HG02763 (cell line): ENCODE measurements at regions not wholly inside any gene's neighbourhood (a gene's known extent, or its start where the extent isn't known, plus 50 kb on each side); places are given as distances from the start of the nearest gene placed in this dataset.
A peak's percentile ranks its signal among the peaks of the same experiment; 100 is the strongest.
"Not testable (repeated sequence)": the region's sequence is repeated elsewhere in the genome, so short reads cannot be mapped to it uniquely, and the experiment has no call there.

Source experiments
- ATAC-seq: cut with Tn5 transposase; IDR thresholded peaks from one replicate; pipeline ENCODE4 v1.9.1; 2021; ENCODE audit warnings: mild to moderate bottlenecking, moderate library complexity; ENCODE audit not compliant: unreplicated experiment

DNA sequence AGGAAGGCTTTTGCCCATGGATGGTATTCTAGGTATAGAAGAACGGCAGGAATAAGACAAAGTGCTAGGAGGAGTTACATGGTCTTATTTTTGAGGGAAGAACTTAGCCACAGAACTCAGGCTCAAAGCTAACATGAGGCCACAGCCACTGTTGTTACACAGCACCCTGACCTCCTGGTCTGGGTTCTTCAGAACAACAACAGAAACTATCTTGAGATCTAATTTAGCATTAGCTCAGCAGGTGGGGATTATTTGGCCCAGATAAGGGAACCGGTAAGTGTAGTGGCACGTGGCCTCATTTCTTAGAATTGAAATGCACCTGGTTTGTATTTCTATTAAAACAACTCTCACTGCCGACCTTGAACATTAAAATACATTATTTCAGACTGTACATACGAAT, 1168.7 kb upstream of the SEMA6A start:
- no peak for ATAC-seq

DNA sequence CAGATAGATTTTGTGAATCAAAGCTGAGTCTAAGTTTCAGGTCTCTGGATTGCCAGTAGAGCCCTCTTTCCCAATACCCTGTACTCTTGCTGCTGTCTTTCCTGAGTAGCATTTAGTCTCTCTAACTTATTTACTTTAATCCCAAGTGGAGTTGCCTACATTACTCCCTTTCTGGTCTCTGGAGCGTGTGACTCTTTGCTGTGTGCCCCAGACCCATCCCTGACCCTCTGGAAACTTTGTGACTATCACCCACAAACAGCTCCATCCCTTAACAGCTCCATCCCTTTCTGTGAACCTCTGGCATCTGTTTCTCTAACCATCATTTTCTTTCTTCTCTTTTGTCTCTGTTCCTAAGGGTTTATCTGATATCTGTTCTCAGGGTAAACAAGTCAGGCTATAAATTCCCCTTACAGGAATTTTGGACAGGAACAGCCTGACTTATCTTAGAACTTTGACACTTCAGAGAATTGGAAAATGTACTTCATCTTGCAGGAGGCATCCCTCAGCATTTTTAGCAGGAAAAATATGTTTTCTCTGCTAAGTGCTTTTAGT, 1167.1 kb upstream of the SEMA6A start:
- ATAC-seq: no peak

DNA sequence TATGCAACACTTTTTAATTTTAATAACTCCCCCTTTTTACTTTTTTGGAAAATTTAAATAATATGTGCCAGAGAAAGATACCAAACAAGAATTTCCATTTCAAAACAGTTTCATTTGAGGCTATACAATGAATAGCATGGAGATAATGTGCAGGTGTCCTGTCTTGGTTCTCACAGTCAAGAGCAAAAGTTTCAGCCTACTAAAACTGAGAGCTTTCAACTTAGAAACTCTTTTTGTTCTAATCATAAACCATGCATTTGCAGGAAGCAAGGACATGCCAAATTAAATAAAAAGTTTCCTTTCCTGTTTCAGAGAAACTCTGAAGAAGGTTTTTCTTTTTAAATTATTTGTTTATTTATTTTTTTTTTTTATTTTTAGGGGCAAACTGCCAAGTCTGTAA, 1165.6 kb upstream of the SEMA6A start:
- ATAC-seq: no peak

DNA sequence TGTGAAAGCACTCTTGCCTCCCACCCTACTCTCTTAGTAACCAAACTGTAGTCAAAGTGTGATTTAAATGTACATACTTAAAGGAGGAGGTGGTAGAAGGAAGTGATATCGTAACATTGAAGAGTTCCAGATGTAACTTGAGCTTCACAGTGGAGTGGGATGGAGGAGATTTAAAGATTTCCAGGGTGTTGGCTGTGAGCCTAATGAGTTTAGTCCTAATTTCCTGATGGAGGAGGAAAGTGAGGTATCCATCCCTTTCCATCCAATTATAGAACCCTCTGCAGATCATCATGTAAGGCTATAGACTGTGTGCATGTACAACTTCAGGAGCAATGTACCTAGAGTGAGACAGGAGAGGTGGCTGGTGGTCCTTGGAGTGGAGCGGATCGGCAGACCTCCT, 1163.9 kb upstream of the SEMA6A start:
- no peak for ATAC-seq

DNA sequence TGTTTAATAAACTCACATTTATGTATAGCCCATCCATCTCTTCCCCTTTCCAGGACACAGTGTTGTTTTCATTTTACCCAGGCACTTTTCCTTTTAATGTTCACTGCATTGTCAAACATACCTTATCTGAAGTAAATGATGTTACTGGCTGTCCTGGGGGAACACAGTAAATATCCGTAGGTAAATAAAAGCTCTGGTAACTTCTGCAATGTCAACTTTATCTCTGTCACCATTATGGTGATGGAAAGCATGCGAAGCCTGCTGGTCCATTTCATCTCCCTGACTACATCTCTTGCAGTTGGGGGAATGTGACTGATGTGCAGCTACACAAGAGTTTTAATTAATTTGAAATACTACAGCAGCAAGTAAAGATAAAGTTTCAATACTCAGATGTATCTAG, 1162.1 kb upstream of the SEMA6A start:
- ATAC-seq: no peak

DNA sequence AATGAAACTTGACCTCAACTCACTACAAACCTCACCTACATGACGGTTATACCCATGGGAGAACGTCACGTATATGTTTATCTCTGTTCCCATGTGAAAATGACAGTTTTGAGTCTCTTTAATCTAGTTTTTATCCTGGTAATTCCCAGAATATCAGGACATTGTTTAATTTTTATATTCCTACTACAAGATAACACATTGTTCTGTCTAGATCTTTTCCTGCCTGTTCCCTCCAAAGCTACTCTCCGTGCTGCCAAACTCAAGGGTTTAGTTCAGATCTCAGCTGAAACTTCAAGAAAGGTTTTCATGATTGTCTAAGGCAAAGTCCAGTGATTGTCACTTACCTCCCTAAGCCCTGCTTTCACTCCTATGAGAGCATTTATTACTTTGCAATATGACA, 1159.4 kb upstream of the SEMA6A start:
- no peak for ATAC-seq

DNA sequence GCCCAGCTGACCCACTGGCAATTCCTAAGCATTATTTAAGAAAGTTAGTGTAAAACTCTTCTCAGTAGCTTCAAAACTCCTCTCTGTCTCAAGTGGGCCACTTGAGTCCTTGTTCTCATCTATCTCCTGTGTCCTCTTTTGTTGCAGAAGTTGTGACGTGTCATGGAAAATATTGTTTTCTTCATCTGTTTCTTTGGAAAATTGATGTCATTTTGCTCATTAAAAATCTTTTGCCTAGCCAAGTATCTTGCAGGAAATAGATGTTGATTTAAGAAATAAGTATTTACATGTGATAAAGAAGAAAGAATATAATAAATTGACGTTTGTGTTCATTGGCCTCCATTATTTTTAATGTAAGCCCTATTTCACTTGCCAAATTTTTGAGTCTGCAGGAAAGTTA, 1158.4 kb upstream of the SEMA6A start:
- ATAC-seq: no peak

DNA sequence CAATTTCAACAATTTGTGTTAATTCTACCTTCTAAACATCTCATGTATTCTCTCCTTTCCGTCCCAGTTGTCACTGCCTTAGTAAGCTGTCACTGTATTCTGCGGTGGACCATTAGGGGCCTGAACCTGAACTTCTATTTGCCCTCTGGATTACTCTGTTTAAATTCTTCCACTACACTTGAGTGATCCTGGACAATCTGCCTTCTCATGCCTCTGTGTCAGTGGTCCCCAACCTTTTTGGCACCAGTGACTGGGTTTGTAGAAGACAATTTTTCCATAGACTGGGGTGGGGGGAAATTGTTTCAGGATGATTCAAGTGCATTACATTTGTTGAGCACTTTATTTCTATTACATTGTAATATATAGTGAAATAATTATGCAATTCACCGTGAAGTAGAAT, 1157.6 kb upstream of the SEMA6A start:
- ATAC-seq: no peak

DNA sequence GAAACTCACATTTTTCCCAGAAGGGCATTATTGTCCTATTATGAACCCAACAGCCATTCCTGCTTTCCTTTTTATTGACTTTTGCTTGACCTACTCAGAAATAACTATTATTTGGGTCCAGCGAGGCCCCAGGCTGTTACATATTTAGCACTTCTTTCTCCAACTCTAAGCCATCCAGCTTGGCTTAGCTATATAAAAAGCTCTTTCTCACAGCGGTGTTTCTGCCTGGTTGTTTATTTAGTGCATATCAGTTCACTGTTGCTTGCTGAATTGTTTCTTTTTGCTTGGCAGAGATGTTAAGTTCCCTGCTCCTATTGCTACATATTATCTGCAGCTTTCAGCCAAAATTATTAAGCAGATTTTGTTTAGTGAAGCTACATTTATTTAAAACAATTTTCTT, 1156.8 kb upstream of the SEMA6A start:
- no peak for ATAC-seq

DNA sequence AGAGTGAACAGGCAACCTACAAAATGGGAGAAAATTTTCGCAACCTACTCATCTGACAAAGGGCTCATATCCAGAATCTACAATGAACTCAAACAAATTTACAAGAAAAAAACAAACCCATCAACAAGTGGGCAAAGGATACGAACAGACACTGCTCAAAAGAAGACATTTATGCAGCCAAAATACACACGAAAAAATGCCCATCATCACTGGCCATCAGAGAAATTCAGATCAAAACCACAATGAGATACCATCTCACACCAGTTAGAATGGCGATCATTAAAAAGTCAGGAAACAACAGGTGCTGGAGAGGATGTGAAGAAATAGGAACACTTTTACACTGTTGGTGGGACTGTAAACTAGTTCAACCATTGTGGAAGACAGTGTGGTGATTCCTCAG, 1146.2 kb upstream of the SEMA6A start:
- ATAC-seq: not testable (repeated sequence)

DNA sequence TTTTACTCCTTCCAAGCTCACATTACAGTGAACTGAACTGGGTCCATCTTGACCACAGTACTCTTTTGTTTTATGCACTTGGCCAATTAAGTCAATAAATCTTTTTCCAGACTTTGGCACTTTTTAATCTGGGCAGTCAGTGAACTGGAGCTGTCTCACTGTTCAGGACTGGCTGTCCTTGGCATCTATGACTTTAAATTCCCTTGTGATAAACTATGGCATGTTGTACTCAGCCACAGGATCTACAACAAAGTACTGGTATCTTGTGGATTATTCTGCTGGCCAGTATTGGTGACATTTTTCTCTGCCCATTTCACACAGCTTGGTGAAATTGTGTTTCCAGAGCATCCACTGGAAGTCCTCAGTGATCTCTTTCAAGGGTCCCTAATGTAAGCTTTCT, 1144.8 kb upstream of the SEMA6A start:
- ATAC-seq: no peak

DNA sequence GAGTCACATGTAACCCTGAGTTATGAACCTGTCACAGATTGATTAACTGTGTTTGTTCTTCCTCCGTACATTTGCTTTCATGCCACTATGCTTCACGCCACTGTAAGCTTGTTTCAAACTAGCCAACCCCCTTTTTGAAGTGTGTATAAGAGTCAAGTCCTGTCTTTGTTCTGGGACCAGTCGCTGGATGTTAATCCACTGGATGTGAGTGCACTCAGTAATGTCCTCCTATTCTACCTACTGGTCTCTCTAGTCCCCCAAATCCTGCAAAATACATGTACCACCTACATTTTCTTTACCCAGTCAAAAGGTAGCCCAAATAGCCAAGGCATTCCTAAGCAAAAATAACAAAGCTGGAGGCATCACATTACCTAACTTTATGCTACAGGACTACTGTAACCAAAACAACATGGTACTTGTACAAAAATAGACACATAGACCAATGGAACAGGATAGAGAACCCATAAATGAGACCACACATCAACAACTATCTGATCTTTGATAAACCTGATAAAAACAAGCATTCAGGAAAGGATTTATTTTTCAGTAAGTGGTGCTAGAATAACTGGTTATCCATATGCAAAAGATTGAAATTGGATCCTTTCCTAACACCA, 1139.1 kb upstream of the SEMA6A start:
- ATAC-seq: no peak

DNA sequence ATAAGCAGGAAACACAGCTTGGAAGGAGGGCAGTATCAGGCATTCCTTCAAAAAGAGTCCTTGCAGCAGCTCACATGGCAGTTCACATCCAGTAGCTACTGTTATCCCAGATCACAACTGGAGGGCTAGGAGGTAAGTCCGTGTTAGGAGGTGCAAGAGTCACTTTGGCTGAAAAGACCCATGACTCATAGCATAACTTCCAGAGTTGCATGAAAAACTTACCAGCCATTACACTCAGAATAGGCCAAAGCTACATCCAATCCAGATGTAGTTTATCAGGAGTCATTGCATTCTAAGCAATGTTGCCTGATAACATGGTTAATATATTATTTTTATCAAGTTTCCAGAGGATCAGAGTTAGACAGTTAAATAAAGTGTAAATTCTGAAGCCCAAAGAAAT, 1126.4 kb upstream of the SEMA6A start:
- no peak for ATAC-seq

DNA sequence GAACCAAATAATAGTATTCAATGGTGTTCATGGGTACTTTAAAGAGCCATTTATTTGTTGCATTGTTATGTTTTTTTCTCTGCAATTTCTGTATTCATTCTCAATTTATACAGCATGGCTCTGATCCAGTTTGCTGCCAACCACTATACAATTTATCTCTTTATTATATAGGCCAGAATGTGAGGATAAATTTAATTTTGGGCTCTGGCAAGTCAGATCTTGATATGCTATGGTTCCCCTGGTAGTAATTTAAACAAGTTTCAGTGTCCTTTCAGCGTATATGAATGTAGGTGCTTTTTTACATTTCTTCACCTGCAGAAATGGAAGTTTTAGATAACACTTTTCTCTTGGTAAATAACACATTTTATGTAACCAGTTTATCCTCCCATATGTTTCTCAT, 1118.0 kb upstream of the SEMA6A start:
- no peak for ATAC-seq

DNA sequence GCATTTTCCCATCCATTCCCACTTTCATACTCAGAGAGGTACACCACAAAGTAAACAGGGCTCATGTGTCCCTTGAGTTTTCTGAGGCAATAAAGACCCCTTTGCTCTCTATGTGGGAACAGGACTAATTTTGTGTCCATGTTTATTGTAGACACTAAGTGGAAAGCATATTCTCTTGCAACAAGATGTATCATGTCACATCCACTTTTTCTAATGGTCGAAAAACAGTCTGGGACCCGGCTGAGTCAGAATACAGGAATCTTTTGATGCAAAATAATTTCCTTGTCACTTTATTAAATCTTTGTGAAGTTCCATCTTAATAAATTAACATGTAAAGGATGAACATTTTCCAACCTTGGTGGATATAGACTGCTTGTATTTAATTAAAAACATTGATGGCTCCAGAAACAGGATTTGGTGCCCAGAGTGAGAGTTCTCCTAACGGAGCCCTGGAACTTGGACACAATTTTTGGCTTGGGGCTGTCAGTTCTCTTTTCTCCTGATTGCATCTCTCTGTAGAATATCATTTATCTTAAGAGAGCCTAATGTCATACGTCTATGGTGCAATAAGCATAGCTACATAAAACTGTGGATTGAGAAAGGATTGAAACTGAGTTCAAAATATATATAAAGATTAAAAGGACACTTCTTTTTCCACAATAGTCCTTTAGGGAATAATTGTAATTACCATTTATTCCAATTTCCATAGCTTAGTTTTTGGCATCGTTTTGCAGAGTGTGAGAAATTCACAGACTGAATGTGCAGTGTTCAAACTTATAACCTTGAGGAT, 1116.7 kb upstream of the SEMA6A start:
- ATAC-seq: no peak

DNA sequence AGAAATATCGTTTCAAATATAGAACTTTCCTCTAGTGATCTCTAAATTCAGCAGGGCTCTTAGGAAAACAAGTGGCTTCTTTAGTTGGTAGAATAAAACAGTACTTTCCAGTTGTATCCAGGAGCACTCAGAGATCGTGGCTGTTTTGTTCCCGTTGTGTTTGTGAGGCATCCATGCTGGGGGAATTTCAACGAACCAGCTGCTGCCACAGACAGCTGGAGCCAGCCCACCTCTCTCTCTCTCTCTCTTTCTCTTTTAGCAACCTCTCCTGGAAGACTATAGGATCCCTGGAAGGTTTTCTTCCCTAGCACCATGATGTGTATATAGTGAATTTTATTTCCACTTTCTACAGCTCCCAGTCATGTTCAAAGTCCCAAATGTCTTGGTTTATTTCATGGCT, 1116.0 kb upstream of the SEMA6A start:
- ATAC-seq: no peak

DNA sequence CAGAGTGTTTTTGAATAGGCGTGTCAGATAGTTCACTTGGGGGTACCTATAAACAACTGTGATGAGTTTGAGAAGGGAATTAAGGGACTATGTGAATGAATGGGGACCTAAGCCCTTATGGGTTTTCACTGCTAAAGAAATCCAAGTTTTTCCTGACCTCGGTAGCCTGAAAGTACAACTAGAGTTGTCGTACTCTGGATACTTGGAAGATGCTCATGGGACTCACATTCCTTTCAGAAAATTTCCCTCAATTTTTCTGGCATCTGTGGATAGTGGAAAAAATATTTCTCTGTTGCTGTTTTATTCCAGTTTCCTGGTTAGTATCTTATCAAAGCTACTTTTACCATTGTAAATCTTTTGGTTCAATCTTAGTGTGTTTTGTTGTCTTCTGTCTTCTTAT, 1112.3 kb upstream of the SEMA6A start:
- ATAC-seq: no peak

DNA sequence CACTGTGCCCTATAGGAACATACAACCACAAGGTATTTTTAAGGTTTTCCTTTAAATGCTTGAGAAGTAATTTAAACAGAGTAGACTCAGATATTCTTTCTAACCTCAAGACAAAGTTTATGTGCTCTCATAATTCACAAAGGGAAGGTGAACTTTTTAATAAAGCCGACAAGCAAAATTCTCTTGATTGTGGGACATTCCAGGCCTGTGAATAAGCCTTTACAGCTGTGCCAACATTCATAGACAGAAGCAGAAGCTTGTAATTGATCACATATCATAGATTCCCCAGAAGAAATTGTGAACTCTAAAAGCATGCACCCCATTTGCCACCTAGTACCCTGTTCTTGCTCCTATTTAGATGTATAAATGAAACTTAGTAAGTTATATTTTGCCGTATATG, 1107.8 kb upstream of the SEMA6A start:
- no peak for ATAC-seq

DNA sequence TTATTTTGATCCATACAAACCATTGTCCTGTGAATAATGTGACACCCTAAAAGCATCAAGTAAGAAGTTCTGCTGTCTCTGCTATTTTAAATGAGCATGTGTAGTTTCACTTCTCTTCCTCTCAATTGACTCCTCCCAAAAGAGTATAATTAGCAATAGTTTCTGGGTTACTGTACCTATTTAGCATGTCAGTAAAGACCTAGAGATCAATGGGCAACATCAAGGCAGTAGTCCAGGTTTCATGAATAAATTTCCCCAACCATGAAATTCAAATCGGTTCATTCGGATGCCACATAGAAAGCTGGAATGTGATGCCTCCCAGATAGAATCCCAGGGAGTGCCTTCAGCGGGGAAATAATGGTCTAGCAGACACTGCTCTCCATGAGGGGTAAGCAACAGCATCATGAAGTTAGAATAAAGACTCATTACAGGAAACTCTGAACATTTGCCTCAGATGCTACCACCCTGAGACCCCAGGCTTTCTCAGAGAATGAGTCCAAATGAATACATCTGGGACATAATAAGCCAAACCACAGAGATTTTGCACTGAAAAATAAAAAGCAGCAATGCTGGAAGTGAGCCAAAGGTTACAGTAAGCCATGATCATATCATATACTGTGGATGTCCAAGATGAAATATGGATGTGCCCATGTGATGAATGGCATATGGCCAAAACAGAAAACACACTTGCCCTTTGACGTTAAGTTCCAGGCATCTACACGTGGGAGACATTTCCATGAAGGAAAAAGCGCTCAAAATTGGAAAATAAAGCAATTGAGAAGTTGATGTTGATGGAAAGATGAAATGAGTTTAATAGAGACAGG, 1107.0 kb upstream of the SEMA6A start:
- peak; percentile 78 for ATAC-seq

DNA sequence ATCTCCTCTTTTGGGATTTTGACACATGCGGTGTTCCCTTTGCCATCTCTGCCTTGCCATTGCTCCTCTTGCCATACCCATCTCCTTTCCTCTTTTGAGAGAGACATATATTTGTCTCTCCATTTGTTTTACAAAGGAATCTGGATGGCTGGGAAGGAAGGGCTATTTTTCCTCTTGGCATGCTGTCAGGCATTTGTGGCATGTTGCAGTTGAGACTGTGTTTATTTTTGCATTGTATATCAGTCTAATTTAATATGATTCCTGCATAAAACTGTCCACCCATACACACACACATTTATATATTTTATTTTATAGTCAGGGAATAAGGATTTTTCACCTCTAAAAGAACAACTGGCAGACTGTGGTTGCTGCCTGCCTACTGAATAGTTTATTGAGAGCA, 1105.8 kb upstream of the SEMA6A start:
- ATAC-seq: no peak

DNA sequence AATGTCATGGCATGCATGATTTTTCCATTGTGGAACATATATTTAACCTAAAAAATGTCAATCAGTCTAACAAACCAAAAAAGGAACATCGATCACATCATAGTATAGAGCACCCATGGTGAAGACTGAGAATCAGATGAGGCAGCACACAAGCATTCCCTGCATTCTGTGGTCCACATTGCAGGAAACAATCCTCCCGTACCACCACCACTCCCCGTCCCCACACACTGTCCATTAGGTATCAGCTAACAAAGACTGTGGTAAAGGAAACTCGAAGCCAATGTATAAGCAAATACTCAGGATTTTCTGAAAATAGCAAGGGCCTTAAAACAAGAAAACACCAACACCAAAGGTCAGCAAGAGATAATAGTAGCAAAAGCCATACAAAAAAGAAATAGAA, 1104.4 kb upstream of the SEMA6A start:
- ATAC-seq: no peak

DNA sequence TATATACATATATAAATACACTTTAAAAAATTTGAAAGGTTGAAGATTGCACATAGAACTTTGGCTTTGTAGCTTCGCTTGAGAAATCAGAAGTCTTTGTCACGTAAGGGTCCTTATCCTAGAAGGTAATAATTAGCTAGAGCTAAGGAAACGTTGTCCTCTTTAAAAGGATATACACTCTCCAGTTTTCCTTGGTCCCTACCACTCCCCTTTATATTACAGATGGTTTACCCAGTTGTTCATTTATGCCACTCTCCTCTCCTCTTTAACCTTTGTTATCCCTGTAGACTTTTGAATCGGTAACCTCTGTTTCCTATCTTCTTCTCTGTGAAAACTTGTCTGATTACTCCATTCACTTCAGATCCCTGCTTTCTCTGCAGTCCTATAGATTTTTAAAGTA, 1101.0 kb upstream of the SEMA6A start:
- no peak for ATAC-seq
